Kidney (tissue), 13 donors: ENCODE measurements at regions not wholly inside any gene's neighbourhood (a gene's known extent, or its start where the extent isn't known, plus 50 kb on each side); places are given as distances from the start of the nearest gene placed in this dataset.

Source experiments
- DNase-seq, 5 donors: peaks; one replicate each; pipeline ENCODE4 v3.0.0-alpha.2; 2013 to 2020
- FAIRE-seq: peaks from 2 replicates; lab custom pipeline; 2012; peaks lifted over from hg19 to GRCh38; lab: Jason Lieb, UNC
- H3K27ac ChIP-seq, 2 donors: one replicate each; pipeline ENCODE4 v1.7.0; 2013; ENCODE audit warnings: low read depth in 2 of 2, low read length in 2 of 2, inconsistent platforms in 1 of 2
- H3K27me3 ChIP-seq: one replicate; pipeline ENCODE4 v1.7.1; 2013; ENCODE audit warnings: low read length, inconsistent platforms; ENCODE audit not compliant: control insufficient read depth, insufficient read depth
- H3K36me3 ChIP-seq, 3 donors: one replicate each; pipeline versions ENCODE4 v1.7.0 to v1.7.1; 2013; ENCODE audit warnings: low read length in 3 of 3, control low read depth in 1 of 3, inconsistent platforms in 1 of 3; ENCODE audit not compliant: insufficient read depth in 3 of 3, control insufficient read depth in 2 of 3
- H3K4me1 ChIP-seq, 3 donors: one replicate each; pipeline versions ENCODE4 v1.7.0 to v1.7.1; 2013; ENCODE audit warnings: low read length in 3 of 3, inconsistent platforms in 1 of 3, low read depth in 1 of 3; ENCODE audit not compliant: control insufficient read depth in 2 of 3, insufficient read depth in 2 of 3
- H3K4me3 ChIP-seq, 3 donors: one replicate each; pipeline versions ENCODE4 v1.7.0 to v1.8.1; 2013; ENCODE audit warnings: low read length in 3 of 3, control low read depth in 1 of 3, inconsistent platforms in 1 of 3
- H3K9ac ChIP-seq, 3 donors: one replicate each; pipeline versions ENCODE4 v1.7.0 to v1.7.1; 2013; ENCODE audit warnings: low read length in 3 of 3, control low read depth in 1 of 3, inconsistent platforms in 1 of 3
- H3K9me3 ChIP-seq, 3 donors: one replicate each; pipeline versions ENCODE4 v1.7.0 to v1.7.1; 2013; ENCODE audit warnings: low read length in 3 of 3, control low read depth in 1 of 3, inconsistent platforms in 1 of 3; ENCODE audit not compliant: control insufficient read depth in 2 of 3, insufficient read depth in 1 of 3
- CTCF ChIP-seq: IDR thresholded peaks from 3 replicates; pipeline ENCODE4 v1.5.1; 2012; ENCODE audit warnings: mild to moderate bottlenecking, moderate library complexity, borderline replicate concordance; ENCODE audit not compliant: insufficient read depth; ENCODE audit errors: extremely low read depth
- intact Hi-C: fragments of 100-400 bp; cut with DNase I; formaldehyde crosslinking; loops from one replicate; pipeline ENCODE4 v1.11.1; 2022
- donor health status: control.
- donor health status: control.
- donor health status: control.
- donor health status: control.
- donor health status: control.
- donor health status: DM: yes; HTN: yes; CAD: no.
- donor health status: Normal renal cell carcinoma (clear cell type).

- H3K9me3 ChIP-seq, result no peaks in the 10 kb centered on the region
- no peak overlapping the region for H3K9ac ChIP-seq
- no peak for FAIRE-seq
Observed at GRCh38 chr10:110444004-110444337, 53.7 kb upstream of the DUSP5 start.

GRCh38 chr10:110445871-110446270 lies 51.8 kb upstream of the DUSP5 start:
- TF ChIP-seq CTCF, result no peak
- H3K9ac ChIP-seq, result no peak overlapping the region
- no peak overlapping the region for H3K27ac ChIP-seq
- no peaks in the 10 kb centered on the region for H3K9me3 ChIP-seq
- no peaks in the 10 kb centered on the region for H3K36me3 ChIP-seq
- intact Hi-C loops, result no loop called here
- H3K4me3 ChIP-seq, result no peak overlapping the region
- no peaks in the 10 kb centered on the region for H3K4me1 ChIP-seq
- no peaks in the 10 kb centered on the region for H3K27me3 ChIP-seq
- FAIRE-seq (no peak), DNase-seq (peak in 1 of 5 donors; percentile 23)

More at GRCh38 chr10:110444004-110444337, 53.7 kb upstream of the DUSP5 start:
- Histone ChIP-seq H3K36me3 (no peaks in the 10 kb centered on the region), H3K27me3 (no peaks in the 10 kb centered on the region), H3K4me1 (no peaks in the 10 kb centered on the region), H3K27ac (no peak overlapping the region), H3K4me3 (no peak overlapping the region)
- no peak for TF ChIP-seq CTCF
- intact Hi-C loops, result no loop called here
- peak in 3 of 5 donors; percentile 74 to 90 (median 88) for DNase-seq

- H3K36me3 ChIP-seq, result no peaks in the 10 kb centered on the region
- intact Hi-C loops, result no loop called here
- no peak for TF ChIP-seq CTCF
- FAIRE-seq, result no peak
- no peak overlapping the region for H3K4me3 ChIP-seq
- H3K27me3 ChIP-seq, result no peaks in the 10 kb centered on the region
- H3K4me1 ChIP-seq, result no peaks in the 10 kb centered on the region
- DNase-seq, result no peak
- H3K9me3 ChIP-seq, result no peaks in the 10 kb centered on the region
- no peak overlapping the region for H3K27ac ChIP-seq
- no peak overlapping the region for H3K9ac ChIP-seq
Observed at GRCh38 chr10:110446277-110446676, 51.4 kb upstream of the DUSP5 start.

- DNase-seq, result peak in 1 of 5 donors; percentile 11
- no peaks in the 10 kb centered on the region for H3K4me1 ChIP-seq
- no peak overlapping the region for H3K4me3 ChIP-seq
- intact Hi-C loops, result no loop called here
- H3K9me3 ChIP-seq, result no peaks in the 10 kb centered on the region
- no peaks in the 10 kb centered on the region for H3K27me3 ChIP-seq
- no peak overlapping the region for H3K9ac ChIP-seq
- FAIRE-seq, result no peak
- H3K27ac ChIP-seq, result no peak overlapping the region
- no peaks in the 10 kb centered on the region for H3K36me3 ChIP-seq
- TF ChIP-seq CTCF, result no peak
Observed at GRCh38 chr10:110446954-110447608, 50.6 kb upstream of the DUSP5 start.
